ENCODE measurements at regions not wholly inside any gene's neighbourhood (a gene's known extent, or its start where the extent isn't known, plus 50 kb on each side); places are given as distances from the start of the nearest gene placed in this dataset.

- no peak for DNase-seq
Observed at GRCh38 chr6:143594647-143595046, 83.1 kb upstream of the PHACTR2 start.

GRCh38 chr6:143592335-143592734 is 80.8 kb upstream of the FUCA2 start:
- DNase-seq, result no peak

- DNase-seq, result no peak
Observed at GRCh38 chr6:143591441-143591840, 79.9 kb upstream of the FUCA2 start.

GRCh38 chr6:143589162-143589561 is 77.6 kb upstream of the FUCA2 start:
- DNase-seq, result no peak

- no peak for DNase-seq
Observed at GRCh38 chr6:143586557-143586956, 75.0 kb upstream of the FUCA2 start.

- no peak for DNase-seq
Observed at GRCh38 chr6:143585716-143586115, 74.2 kb upstream of the FUCA2 start.

GRCh38 chr6:143585241-143585640 is 73.7 kb upstream of the FUCA2 start:
- no peak for DNase-seq

- DNase-seq, result no peak
Observed at GRCh38 chr6:143583542-143584327, 72.2 kb upstream of the FUCA2 start.

GRCh38 chr6:143581835-143582480 is 70.4 kb upstream of the FUCA2 start:
- no peak for DNase-seq

GRCh38 chr6:143579703-143580102 is 68.2 kb upstream of the FUCA2 start:
- no peak for DNase-seq

GRCh38 chr6:143578054-143578453 is 66.5 kb upstream of the FUCA2 start:
- no peak for DNase-seq

GRCh38 chr6:143575901-143576426 is 64.4 kb upstream of the FUCA2 start:
- DNase-seq, result no peak

GRCh38 chr6:143575440-143575839 is 63.9 kb upstream of the FUCA2 start:
- DNase-seq, result peak; percentile 21 to 26

- peak in 1 of 2 experiments; percentile 9 for DNase-seq
Observed at GRCh38 chr6:143570147-143570853, 58.8 kb upstream of the FUCA2 start.

GRCh38 chr6:143569040-143569439 is 57.5 kb upstream of the FUCA2 start:
- no peak for DNase-seq

- DNase-seq, result no peak
Observed at GRCh38 chr6:143564484-143565017, 53.0 kb upstream of the FUCA2 start.

- no peak for DNase-seq
Observed at GRCh38 chr6:143562143-143562542, 50.6 kb upstream of the FUCA2 start.
